Duodenal mucosa (tissue), 2 donors: ENCODE measurements at regions not wholly inside any gene's neighbourhood (a gene's known extent, or its start where the extent isn't known, plus 50 kb on each side); places are given as distances from the start of the nearest gene placed in this dataset.

Source experiments
- H3K27ac ChIP-seq: one replicate; pipeline ENCODE4 v1.7.0; 2013; ENCODE audit warnings: low read depth, low read length
- H3K27me3 ChIP-seq, 2 donors: one replicate each; pipeline ENCODE4 v1.7.0; 2013; ENCODE audit warnings: low read length in 2 of 2, control low read depth in 1 of 2; ENCODE audit not compliant: insufficient read depth in 2 of 2, control insufficient read depth in 1 of 2
- H3K36me3 ChIP-seq, 2 donors: one replicate each; pipeline ENCODE4 v1.7.0; 2013; ENCODE audit warnings: low read length in 2 of 2, control low read depth in 1 of 2; ENCODE audit not compliant: insufficient read depth in 2 of 2, control insufficient read depth in 1 of 2
- H3K4me1 ChIP-seq, 2 donors: one replicate each; pipeline ENCODE4 v1.7.0; 2013; ENCODE audit warnings: low read length in 2 of 2, control low read depth in 1 of 2; ENCODE audit not compliant: insufficient read depth in 2 of 2, control insufficient read depth in 1 of 2
- H3K4me3 ChIP-seq, 2 donors: one replicate each; pipeline ENCODE4 v1.7.0; 2013; ENCODE audit warnings: low read length in 2 of 2, low read depth in 1 of 2
- H3K9ac ChIP-seq, 2 donors: one replicate each; pipeline ENCODE4 v1.7.0; 2013; ENCODE audit warnings: low read length in 2 of 2, low read depth in 1 of 2
- H3K9me3 ChIP-seq, 2 donors: one replicate each; pipeline ENCODE4 v1.7.0; 2013; ENCODE audit warnings: low read length in 2 of 2, control low read depth in 1 of 2; ENCODE audit not compliant: control insufficient read depth in 1 of 2

DNA sequence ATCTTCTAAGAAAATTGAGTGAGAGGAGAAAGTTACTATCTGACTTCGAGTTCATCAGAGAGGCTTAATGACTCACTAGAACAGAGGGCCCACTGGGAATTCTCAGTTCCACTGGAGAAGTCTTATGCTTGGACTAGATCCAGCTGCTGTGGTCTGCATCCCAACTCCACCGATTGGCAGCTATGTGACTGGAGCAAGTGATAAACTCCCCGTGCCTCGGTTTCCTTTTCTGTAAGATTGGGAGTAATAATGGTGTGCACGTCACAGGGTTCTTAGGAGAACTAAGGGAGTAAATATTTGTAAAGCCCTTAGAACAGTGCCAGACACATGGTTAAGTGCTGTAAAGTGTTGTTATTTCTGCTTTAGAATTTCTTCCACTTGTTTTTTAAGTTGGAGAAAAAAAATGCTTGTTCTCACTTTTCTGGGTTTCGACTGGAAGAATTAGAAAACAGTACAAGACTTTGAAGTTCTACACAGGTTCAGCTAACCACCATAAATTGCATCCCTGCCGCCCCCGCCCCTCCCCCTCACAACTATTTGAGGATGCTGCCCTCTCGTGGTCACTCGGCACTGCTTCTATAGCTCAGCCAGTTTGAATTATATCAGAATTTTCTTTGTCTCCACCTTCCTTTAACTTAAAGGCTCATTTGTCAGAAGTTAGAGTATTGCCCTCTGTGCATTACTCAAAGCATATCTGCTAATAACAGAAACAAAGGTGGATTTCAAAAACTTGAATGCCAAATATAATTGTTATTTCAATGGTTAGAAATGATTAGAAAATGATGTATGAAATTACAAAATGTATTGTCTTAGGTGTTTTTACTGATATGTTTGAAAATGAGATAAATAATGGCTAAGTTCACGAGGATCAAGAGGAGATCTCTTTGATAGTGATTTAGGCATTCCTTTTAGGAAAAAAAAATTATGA, 95.0 kb upstream of the IFNGR1 start:
- H3K27ac ChIP-seq, result no peak overlapping the region
- H3K4me1 ChIP-seq, result peaks cover 6 to 8% of the 10 kb centered on the region in 2 donors
- H3K27me3 ChIP-seq, result no peaks in the 10 kb centered on the region
- H3K36me3 ChIP-seq, result no peaks in the 10 kb centered on the region
- H3K9ac ChIP-seq, result no peak overlapping the region
- no peaks in the 10 kb centered on the region for H3K9me3 ChIP-seq
- no peak overlapping the region for H3K4me3 ChIP-seq

DNA sequence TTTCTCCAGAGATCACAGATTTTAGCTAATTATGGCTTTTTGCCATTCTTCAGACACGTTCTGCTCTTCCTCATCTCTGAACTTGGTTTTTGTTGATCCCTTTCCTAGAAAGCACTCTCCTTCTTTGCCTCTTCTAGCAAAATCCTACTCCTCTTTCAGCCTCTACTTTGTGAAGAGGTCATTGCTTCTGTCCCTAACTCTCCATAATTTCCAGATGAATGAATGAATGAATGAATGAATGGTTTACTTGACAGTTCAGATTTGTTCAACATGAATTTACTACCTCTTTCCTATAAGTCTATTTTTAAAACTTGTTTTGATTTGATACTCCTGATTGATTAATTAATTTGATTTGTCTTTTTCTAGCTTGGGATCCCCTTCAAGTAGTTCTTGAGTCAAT, 94.0 kb upstream of the IFNGR1 start:
- no peak overlapping the region for H3K4me3 ChIP-seq
- no peak overlapping the region for H3K9ac ChIP-seq
- no peaks in the 10 kb centered on the region for H3K27me3 ChIP-seq

DNA sequence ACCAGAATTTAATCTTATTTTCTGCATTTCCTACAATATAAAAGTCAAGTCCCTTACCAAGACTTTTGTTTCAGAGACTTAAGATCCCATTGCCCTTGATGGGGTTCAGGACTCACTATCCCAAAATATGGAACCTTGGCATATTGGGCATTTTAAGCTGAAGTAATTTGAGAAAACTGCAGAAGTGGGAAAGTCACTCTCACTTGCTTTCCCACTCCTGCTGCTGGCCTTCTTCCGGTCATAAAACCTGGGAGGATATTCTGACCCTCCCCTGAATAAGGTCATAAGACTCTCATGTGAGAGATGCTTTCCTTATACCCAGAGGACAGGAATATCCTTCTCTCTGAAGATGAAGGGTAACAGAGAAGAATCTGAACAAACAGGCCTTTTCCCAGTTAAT, 92.8 kb upstream of the IFNGR1 start:
- H3K9me3 ChIP-seq, result no peaks in the 10 kb centered on the region
- no peaks in the 10 kb centered on the region for H3K27me3 ChIP-seq
- no peaks in the 10 kb centered on the region for H3K36me3 ChIP-seq
- no peak overlapping the region for H3K27ac ChIP-seq
- H3K4me3 ChIP-seq, result no peak overlapping the region
- peaks cover 7 to 15% of the 10 kb centered on the region in 2 donors for H3K4me1 ChIP-seq
- H3K9ac ChIP-seq, result no peak overlapping the region

More for the DNA sequence above, 94.0 kb upstream of the IFNGR1 start:
- Histone ChIP-seq H3K36me3 (no peaks in the 10 kb centered on the region), H3K4me1 (peaks cover 7 to 15% of the 10 kb centered on the region in 2 donors), H3K27ac (no peak overlapping the region), H3K9me3 (no peaks in the 10 kb centered on the region)

DNA sequence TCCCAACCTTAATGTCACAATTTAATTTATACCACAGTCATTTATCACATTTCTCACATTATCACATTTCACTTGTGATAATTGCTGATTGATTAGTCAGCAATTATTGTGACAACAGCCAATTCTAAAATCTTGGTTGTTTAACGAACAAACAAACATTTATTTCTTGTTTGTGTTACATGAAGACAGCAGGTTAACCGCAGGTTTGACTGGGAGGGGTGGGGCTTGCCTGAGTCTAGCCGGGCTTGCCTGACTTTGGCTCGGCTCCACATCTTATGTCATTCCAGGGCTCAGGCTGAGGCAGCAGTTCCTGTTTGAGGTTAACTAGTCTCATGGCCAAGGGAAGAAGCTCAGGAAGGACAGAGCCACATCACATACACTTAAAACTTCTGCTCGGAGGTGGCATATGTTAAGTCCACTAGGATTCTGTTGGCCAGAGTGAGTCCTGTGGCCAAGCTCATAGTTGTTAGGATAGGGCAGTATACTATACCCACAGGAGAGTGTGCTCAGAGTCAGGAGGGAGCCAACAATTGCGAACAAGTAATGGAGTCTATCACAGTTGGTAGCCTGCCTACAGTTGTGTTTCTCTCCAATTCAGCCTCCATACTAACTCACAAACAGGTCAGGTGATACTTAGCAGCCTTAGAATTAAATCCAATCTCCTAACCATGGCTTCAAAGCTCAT, 90.0 kb upstream of the IFNGR1 start:
- Histone ChIP-seq H3K36me3 (no peaks in the 10 kb centered on the region), H3K27ac (no peak overlapping the region), H3K27me3 (no peaks in the 10 kb centered on the region), H3K9me3 (no peaks in the 10 kb centered on the region), H3K9ac (no peak overlapping the region), H3K4me1 (peaks cover 7 to 15% of the 10 kb centered on the region in 2 donors), H3K4me3 (peak overlapping the region in 1 of 2 donors; percentile 11)

DNA sequence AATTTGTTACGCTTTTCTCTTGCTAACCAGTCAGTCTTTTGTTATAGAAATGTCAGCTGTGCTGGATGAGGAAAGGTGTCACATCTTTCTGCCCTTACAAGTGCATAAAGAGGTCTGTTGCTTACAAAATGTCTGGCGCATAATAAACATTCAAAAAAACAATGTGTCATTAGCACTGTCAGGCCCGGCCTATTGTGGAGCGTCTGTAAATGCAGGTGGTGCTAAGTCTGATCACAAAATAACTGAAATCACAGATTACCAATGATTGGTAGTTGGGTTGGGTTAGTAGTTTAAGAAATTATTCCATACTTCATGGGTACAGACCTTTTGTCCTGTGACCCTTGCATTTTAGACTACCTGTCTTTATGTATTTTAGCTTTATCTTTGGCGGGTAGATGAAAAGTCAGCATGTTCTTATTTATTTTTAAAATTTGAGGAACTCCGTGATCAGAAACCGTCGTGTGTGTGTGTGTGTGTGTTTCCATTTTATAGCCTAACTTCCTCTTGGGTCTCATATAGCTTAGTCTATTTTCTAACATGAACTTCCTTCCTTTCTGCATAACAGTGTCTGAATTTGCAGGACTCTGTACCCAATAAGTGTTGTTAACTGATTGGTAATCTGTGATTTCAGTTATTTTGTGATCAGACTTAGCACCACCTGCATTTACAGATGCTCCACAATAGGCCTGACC, 88.1 kb upstream of the IFNGR1 start:
- no peak overlapping the region for H3K27ac ChIP-seq
- H3K4me1 ChIP-seq, result peaks cover 7 to 15% of the 10 kb centered on the region in 2 donors
- H3K9ac ChIP-seq, result no peak overlapping the region
- no peaks in the 10 kb centered on the region for H3K27me3 ChIP-seq
- no peaks in the 10 kb centered on the region for H3K36me3 ChIP-seq
- H3K9me3 ChIP-seq, result no peaks in the 10 kb centered on the region
- H3K4me3 ChIP-seq, result no peak overlapping the region

DNA sequence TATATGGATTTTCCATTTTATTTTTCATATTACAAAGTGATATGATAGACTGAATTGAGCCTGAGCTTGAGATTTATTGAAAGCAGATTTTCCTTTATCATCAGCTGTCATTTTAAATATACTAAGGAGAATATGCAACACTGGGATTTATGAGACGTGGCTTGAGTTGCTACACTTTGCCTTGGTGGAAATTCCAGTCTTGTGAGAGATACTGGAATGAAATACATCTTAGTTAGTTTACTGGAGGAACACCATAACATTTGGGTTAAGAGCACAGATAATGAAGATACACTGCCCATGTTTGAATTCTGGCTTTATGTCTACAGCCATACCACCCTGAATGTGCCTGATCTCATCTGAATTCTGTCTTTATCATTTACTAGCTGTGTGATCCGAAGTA, 86.5 kb upstream of the IFNGR1 start:
- no peak overlapping the region for H3K9ac ChIP-seq
- H3K4me1 ChIP-seq, result peaks cover 7 to 15% of the 10 kb centered on the region in 2 donors
- no peaks in the 10 kb centered on the region for H3K9me3 ChIP-seq
- no peaks in the 10 kb centered on the region for H3K27me3 ChIP-seq
- no peak overlapping the region for H3K27ac ChIP-seq
- no peaks in the 10 kb centered on the region for H3K36me3 ChIP-seq
- no peak overlapping the region for H3K4me3 ChIP-seq

DNA sequence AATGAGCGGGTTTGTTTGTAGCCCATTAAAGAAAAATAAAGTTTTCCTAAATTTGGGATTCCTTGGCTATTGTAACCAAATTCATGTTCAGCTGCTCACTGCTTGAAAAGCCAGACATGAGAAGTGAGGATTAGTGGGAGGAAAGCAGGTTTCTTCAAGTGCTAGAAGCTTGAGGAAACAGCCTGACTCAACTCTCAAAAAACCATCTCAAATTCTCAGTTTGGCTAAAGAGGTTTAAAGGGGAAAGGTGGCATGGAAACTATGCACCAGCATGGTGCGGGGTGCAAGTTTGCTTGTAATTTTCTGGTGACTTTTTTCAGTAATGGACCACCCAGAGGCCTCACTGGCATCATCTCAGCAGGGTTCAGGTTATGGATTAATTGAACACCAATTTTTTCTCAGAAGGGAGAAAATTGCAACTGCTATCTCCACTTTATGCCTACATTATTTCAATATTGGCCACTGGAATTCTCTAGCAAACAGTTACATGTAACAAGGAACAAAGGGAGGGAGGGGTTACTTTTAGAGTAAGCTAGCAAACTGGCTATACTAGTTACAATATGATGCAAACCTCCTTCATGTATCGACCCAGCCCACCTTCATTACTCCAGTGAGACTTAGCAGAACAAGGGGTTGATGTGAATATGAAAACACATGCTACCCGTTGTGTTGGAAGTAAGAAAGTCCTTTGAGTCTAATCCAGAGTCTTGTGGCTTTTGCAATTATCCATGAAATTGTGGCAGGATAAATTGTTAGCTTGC, 85.0 kb upstream of the IFNGR1 start:
- H3K27me3 ChIP-seq, result no peaks in the 10 kb centered on the region
- H3K9ac ChIP-seq, result no peak overlapping the region
- H3K36me3 ChIP-seq, result no peaks in the 10 kb centered on the region
- H3K4me1 ChIP-seq, result peaks cover under 1 to 7% of the 10 kb centered on the region in 2 donors
- H3K4me3 ChIP-seq, result no peak overlapping the region
- H3K9me3 ChIP-seq, result no peaks in the 10 kb centered on the region
- no peak overlapping the region for H3K27ac ChIP-seq

DNA sequence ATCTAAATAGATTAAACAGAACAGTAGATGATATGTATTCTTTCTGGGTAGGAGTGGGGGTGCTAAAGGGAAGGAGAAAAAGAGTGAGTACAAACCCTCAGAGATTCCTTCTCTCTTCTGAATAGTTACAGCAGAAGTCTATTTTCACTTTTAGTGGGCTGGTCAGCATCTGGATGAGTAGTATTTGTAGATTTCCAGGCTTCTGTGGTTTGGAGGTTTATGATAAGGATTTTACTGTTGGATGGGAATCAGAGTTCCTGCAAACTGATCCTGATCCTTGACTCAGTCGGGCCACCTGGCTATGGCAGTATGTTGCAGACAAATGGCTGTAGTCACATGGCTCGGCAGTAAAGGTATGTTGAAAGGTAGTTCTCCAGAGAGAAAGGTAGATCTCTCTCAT, 84.3 kb upstream of the IFNGR1 start:
- Histone ChIP-seq H3K9ac (no peak overlapping the region), H3K27ac (no peak overlapping the region), H3K36me3 (no peaks in the 10 kb centered on the region), H3K4me1 (no peaks in the 10 kb centered on the region), H3K9me3 (no peaks in the 10 kb centered on the region), H3K27me3 (no peaks in the 10 kb centered on the region), H3K4me3 (no peak overlapping the region)

DNA sequence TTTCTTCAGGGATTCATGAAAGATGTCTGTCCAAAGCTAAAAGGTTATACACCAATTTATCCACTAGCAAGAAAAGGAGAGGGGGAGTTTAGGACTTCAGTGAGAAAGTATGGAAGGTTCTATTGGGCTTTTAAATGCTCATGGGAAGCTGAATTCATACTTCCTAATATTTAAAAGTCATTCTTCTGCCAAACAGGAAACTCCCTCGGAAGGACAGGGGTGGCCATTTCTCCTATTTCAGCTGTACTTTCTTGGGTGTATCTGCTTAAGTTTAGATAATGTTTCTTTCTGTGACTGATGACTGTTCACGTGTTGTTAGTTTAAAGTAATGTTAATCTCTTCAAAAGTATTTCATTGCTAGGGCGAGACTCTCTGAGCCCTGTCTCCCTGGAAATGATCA, 80.5 kb upstream of the IFNGR1 start:
- Histone ChIP-seq H3K27me3 (no peaks in the 10 kb centered on the region), H3K9me3 (no peaks in the 10 kb centered on the region), H3K9ac (no peak overlapping the region), H3K36me3 (no peaks in the 10 kb centered on the region), H3K4me1 (no peaks in the 10 kb centered on the region), H3K4me3 (no peak overlapping the region), H3K27ac (no peak overlapping the region)
